H1 (cell line): ENCODE measurements at regions not wholly inside any gene's neighbourhood (a gene's known extent, or its start where the extent isn't known, plus 50 kb on each side); places are given as distances from the start of the nearest gene placed in this dataset.

Experiments used
- BRCA1 ChIP-seq: IDR thresholded peaks from 2 replicates; pipeline ENCODE4 v1.6.1; 2012; ENCODE audit warnings: low read depth, low read length, improper control_type of control experiment
- SAP30 ChIP-seq: fragments of 300-600 bp; sonication (generic); IDR thresholded peaks from 2 replicates; pipeline ENCODE4 v1.7.1; 2012; ENCODE audit warnings: low read length, moderate library complexity, mild to moderate bottlenecking, inconsistent platforms; ENCODE audit not compliant: insufficient read depth, insufficient replicate concordance
- TBP ChIP-seq: IDR thresholded peaks from 2 replicates; pipeline ENCODE4 v1.6.1; 2011; ENCODE audit warnings: low read depth, low read length, improper control_type of control experiment

GRCh38 chr6:78484198-78485064 is 382.9 kb upstream of the IRAK1BP1 start (continued):
- no peak for TF ChIP-seq SAP30
- no peak for TF ChIP-seq TBP
- no peak for TF ChIP-seq BRCA1
- TF ChIP-seq, all 59 proteins: peak for 0
